Ovary (tissue), 7 donors: ENCODE measurements at regions not wholly inside any gene's neighbourhood (a gene's known extent, or its start where the extent isn't known, plus 50 kb on each side); places are given as distances from the start of the nearest gene placed in this dataset.

Source experiments
- DNase-seq, 5 donors: peaks; one replicate each; pipeline ENCODE4 v3.0.0-alpha.2; 2019 to 2020
- H3K27ac ChIP-seq, 2 donors: fragments of 200-600 bp; one replicate each; pipeline versions ENCODE4 v1.5.1 to v1.8.0; 2019 to 2022
- H3K27me3 ChIP-seq: fragments of 200-600 bp; one replicate; pipeline ENCODE4 v1.8.0; 2022
- H3K36me3 ChIP-seq: fragments of 200-600 bp; sonication (generic); one replicate; pipeline ENCODE4 v1.5.1; 2019
- H3K4me1 ChIP-seq: one replicate; pipeline ENCODE4 v1.8.1; 2013; ENCODE audit warnings: mild to moderate bottlenecking, moderate library complexity; ENCODE audit not compliant: insufficient read depth
- H3K4me3 ChIP-seq: fragments of 200-600 bp; sonication (generic); one replicate; pipeline ENCODE4 v1.5.1; 2017
- H3K9me3 ChIP-seq, 2 donors: fragments of 200-600 bp in 1 of 2; sonication (generic) in 1 of 2; one replicate each; pipeline versions ENCODE4 v1.5.1 to v1.8.1; 2013 to 2019; ENCODE audit warnings: mild to moderate bottlenecking in 1 of 2, moderate library complexity in 1 of 2
- EP300 ChIP-seq: sonication (generic); formaldehyde crosslinking; IDR thresholded peaks from one replicate; pipeline ENCODE4 v1.6.1; 2017; ENCODE audit warnings: antibody characterized with exemption
- POLR2A ChIP-seq: fragments of 450-650 bp; IDR thresholded peaks from one replicate; pipeline ENCODE4 v1.6.1; 2017; ENCODE audit warnings: antibody characterized with exemption, mild to moderate bottlenecking, moderate library complexity
- WGBS, 3 donors: extraction: QIAGEN DNeasy Blood & Tissue Kit in 1 of 3; methylation state at CpG; one replicate each; pipeline versions ENCODE4 v1.1.5 to v1.1.7; 2013 to 2017; 5-methylcytosine and 5-hydroxymethylcytosine counted together
- intact Hi-C, 4 donors: fragments of 100-400 bp; cut with DNase I; formaldehyde crosslinking; loops; one replicate each; pipeline versions ENCODE4 v1.11.0 to v1.15.1; 2022 to 2023
- TF ChIP-seq, protein P1 (sequence below), 3 donors: fragments of 450-650 bp in 2 of 3; fragments of 200-600 bp in 1 of 3; IDR thresholded peaks; one replicate each; pipeline versions ENCODE4 v1.5.1 to v1.8.0; 2016 to 2022; ENCODE audit warnings: antibody characterized with exemption in 3 of 3, mild to moderate bottlenecking in 1 of 3
- donor health status: DM: no; HTN: no; CAD: no; lungs with moderate emphysema.
- donor health status: DM: no; HTN: no; CAD: no.
- donor health status: Bipolar disorder and iron deficiency.
- donor health status: DM: no; HTN: no; CAD: no.
- donor health status: DM: yes; HTN: yes; CAD: no.

- 71 to 78% (median 72%) methylated on average over 3 of the region's 3 CpGs for WGBS, 3 donors
- Histone ChIP-seq H3K36me3 (no peaks in the 10 kb centered on the region), H3K27ac (no peak overlapping the region), H3K27me3 (peaks cover 2% of the 10 kb centered on the region), H3K4me1 (no peaks in the 10 kb centered on the region), H3K4me3 (no peak overlapping the region), H3K9me3 (no peaks in the 10 kb centered on the region)
- TF ChIP-seq, protein P1, sequence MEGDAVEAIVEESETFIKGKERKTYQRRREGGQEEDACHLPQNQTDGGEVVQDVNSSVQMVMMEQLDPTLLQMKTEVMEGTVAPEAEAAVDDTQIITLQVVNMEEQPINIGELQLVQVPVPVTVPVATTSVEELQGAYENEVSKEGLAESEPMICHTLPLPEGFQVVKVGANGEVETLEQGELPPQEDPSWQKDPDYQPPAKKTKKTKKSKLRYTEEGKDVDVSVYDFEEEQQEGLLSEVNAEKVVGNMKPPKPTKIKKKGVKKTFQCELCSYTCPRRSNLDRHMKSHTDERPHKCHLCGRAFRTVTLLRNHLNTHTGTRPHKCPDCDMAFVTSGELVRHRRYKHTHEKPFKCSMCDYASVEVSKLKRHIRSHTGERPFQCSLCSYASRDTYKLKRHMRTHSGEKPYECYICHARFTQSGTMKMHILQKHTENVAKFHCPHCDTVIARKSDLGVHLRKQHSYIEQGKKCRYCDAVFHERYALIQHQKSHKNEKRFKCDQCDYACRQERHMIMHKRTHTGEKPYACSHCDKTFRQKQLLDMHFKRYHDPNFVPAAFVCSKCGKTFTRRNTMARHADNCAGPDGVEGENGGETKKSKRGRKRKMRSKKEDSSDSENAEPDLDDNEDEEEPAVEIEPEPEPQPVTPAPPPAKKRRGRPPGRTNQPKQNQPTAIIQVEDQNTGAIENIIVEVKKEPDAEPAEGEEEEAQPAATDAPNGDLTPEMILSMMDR (IDR thresholded peaks at IDR 0.05), result no peak
- no peak for TF ChIP-seq EP300
- TF ChIP-seq POLR2A, result no peak
- no peak for DNase-seq
- intact Hi-C loops, result no loop called here
These were observed 333.4 kb upstream of the TEX13C start for GRCh38 chrX:124986284-124986683.

- peaks cover 2% of the 10 kb centered on the region for H3K27me3 ChIP-seq
- 57 to 66% (median 57%) methylated on average over 1 of the region's 1 CpG for WGBS, 3 donors
- no peak for TF ChIP-seq POLR2A
- TF ChIP-seq, protein P1 (IDR thresholded peaks at IDR 0.05), result no peak
- no peak for TF ChIP-seq EP300
- no peaks in the 10 kb centered on the region for H3K4me1 ChIP-seq
- no peak for DNase-seq
- no peaks in the 10 kb centered on the region for H3K36me3 ChIP-seq
- no peaks in the 10 kb centered on the region for H3K9me3 ChIP-seq
- intact Hi-C loops, result no loop called here
- H3K4me3 ChIP-seq, result no peak overlapping the region
- no peak overlapping the region for H3K27ac ChIP-seq
These were observed 325.9 kb upstream of the TEX13C start for GRCh38 chrX:124993735-124994134.

GRCh38 chrX:124994404-124994803, 325.3 kb upstream of the TEX13C start:
- no peak for DNase-seq
- intact Hi-C loops, result no loop called here
- Histone ChIP-seq H3K27me3 (peaks cover 2% of the 10 kb centered on the region), H3K4me1 (no peaks in the 10 kb centered on the region), H3K27ac (no peak overlapping the region), H3K36me3 (no peaks in the 10 kb centered on the region), H3K4me3 (no peak overlapping the region), H3K9me3 (no peaks in the 10 kb centered on the region)
- TF ChIP-seq EP300 (no peak), POLR2A (no peak)
- TF ChIP-seq, protein P1 (IDR thresholded peaks at IDR 0.05), result no peak
- WGBS, 3 donors, result 59 to 72% (median 63%) methylated on average over 4 of the region's 4 CpGs

DNA sequence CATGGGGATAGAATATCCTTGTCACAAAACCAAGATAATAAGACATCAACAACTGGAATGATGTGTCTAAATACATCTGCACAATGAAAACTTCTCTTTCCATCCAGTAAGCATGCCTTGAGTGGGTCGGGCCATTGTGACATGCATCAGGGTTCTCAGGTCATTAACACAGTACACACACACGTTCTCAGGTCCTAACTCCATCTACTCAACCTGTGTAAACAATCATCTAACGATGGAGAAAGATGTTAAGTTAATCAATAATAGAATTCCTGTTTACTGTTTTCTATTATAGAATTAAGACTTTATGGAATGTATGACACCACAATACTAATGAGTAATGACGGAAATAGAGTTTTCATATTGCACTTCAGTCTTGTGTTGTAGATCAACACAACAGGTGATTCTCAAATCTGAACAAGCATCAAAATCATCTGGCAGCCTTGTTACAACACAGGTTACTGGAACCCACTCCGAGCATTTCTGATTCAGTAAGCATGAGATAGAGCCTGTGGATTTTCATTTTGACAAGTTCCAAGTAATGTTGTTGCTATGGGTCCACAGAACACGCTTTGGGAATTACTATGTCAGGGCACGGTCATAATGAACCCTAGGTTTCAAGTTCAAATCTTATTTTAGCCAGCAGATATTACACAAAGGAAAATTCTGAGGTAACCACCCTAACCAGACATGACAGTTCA, 315.8 kb upstream of the TEX13C start:
- H3K27ac ChIP-seq, result no peak overlapping the region
- H3K4me3 ChIP-seq, result no peak overlapping the region
- H3K9me3 ChIP-seq, result no peaks in the 10 kb centered on the region
- H3K4me1 ChIP-seq, result no peaks in the 10 kb centered on the region
- H3K36me3 ChIP-seq, result no peaks in the 10 kb centered on the region
- H3K27me3 ChIP-seq, result no peaks in the 10 kb centered on the region
- WGBS, 3 donors, result 54 to 67% (median 66%) methylated on average over 7 of the region's 7 CpGs
- intact Hi-C loops, result no loop called here
- no peak for DNase-seq
- TF ChIP-seq POLR2A, result no peak
- TF ChIP-seq, protein P1 (IDR thresholded peaks at IDR 0.05), result no peak
- no peak for TF ChIP-seq EP300
